PFSK-1 (cell line): ENCODE measurements at regions not wholly inside any gene's neighbourhood (a gene's known extent, or its start where the extent isn't known, plus 50 kb on each side); places are given as distances from the start of the nearest gene placed in this dataset.

Experiments used
- FOXP2 ChIP-seq: optimal IDR thresholded peaks from 2 replicates; pipeline ENCODE3; 2011; ENCODE audit warnings: borderline replicate concordance, control low read depth, inconsistent platforms; ENCODE audit not compliant: insufficient read depth; ENCODE audit errors: extremely low read length, extremely low read depth
- POLR2AphosphoS5 ChIP-seq: IDR thresholded peaks from 2 replicates; pipeline ENCODE4 v1.6.1; 2012; ENCODE audit warnings: low read depth, mild to moderate bottlenecking, control low read depth, low read length, moderate library complexity
- REST ChIP-seq, 2 experiments: IDR thresholded peaks; 2 replicates each; pipeline versions ENCODE4 v1.6.1 to v1.8.0; 2011 to 2012; ENCODE audit warnings: low read depth in 2 of 2, low read length in 2 of 2, control low read depth in 1 of 2, inconsistent platforms in 1 of 2, mild to moderate bottlenecking in 1 of 2, moderate library complexity in 1 of 2; ENCODE audit not compliant: insufficient read depth in 1 of 2
- SIN3A ChIP-seq: IDR thresholded peaks from 2 replicates; pipeline ENCODE4 v1.6.1; 2012; ENCODE audit warnings: mild to moderate bottlenecking, low read length, moderate library complexity, borderline replicate concordance; ENCODE audit not compliant: insufficient read depth
- TAF1 ChIP-seq: IDR thresholded peaks from 2 replicates; pipeline ENCODE4 v1.6.1; 2012; ENCODE audit warnings: low read length, control low read depth, borderline replicate concordance; ENCODE audit not compliant: insufficient read depth

DNA sequence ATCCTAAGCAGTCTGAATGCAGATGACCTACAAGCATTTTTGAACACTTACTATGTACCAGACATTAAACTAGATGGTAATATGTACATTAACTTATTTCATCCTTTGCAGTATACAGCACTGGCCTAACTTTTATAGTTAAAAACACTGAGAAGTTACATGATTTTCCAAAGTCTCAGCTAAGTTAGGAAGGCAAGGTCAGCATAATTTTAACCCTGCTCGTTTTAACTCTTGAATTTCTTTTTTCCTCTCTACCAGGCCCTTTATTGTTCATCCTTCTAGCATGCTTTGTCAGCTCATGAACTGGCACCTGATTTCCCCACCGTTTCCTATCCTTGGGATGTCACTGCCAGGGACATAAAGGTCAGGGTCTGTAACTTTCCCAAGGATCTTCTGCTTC, 76.9 kb upstream of the ZC3H11B start:
- no peak for TF ChIP-seq POLR2AphosphoS5
- no peak for TF ChIP-seq REST (IDR thresholded peaks at IDR 0.05; ENCODE audit: insufficient read depth in 1 of 2, low read depth in 2 of 2, low read length in 2 of 2)
- no peak for TF ChIP-seq SIN3A
- no peak for TF ChIP-seq TAF1
- TF ChIP-seq FOXP2, result no peak

- no peak for TF ChIP-seq TAF1
- TF ChIP-seq POLR2AphosphoS5, result no peak
- TF ChIP-seq SIN3A, result no peak
- TF ChIP-seq REST (IDR thresholded peaks at IDR 0.05; ENCODE audit: insufficient read depth in 1 of 2, low read depth in 2 of 2, low read length in 2 of 2), result no peak
Measured at GRCh38 chr1:219687779-219688178, 74.9 kb upstream of the ZC3H11B start.

GRCh38 chr1:219686171-219686570, 73.3 kb upstream of the ZC3H11B start:
- TF ChIP-seq POLR2AphosphoS5 (no peak), FOXP2 (no peak), SIN3A (no peak), TAF1 (no peak), REST (IDR thresholded peaks at IDR 0.05; ENCODE audit: insufficient read depth in 1 of 2, low read depth in 2 of 2, low read length in 2 of 2) (no peak)

GRCh38 chr1:219682788-219683187, 69.9 kb upstream of the ZC3H11B start:
- no peak for TF ChIP-seq TAF1
- no peak for TF ChIP-seq REST (IDR thresholded peaks at IDR 0.05; ENCODE audit: insufficient read depth in 1 of 2, low read depth in 2 of 2, low read length in 2 of 2)
- no peak for TF ChIP-seq FOXP2
- no peak for TF ChIP-seq POLR2AphosphoS5
- TF ChIP-seq SIN3A, result no peak

GRCh38 chr1:219681876-219682275, 69.0 kb upstream of the ZC3H11B start:
- no peak for TF ChIP-seq FOXP2
- no peak for TF ChIP-seq TAF1
- TF ChIP-seq REST (IDR thresholded peaks at IDR 0.05; ENCODE audit: insufficient read depth in 1 of 2, low read depth in 2 of 2, low read length in 2 of 2), result no peak
- no peak for TF ChIP-seq POLR2AphosphoS5
